H54 (cell line): ENCODE measurements at regions not wholly inside any gene's neighbourhood (a gene's known extent, or its start where the extent isn't known, plus 50 kb on each side); places are given as distances from the start of the nearest gene placed in this dataset.

Experiments
- DNase-seq: peaks from one replicate; pipeline ENCODE4 v3.0.0; 2011; ENCODE audit warnings: low spot score, mixed read lengths; ENCODE audit not compliant: insufficient read length
- FAIRE-seq: peaks from 3 replicates; lab custom pipeline; 2011; peaks lifted over from hg19 to GRCh38; lab: Jason Lieb, UNC
- POLR2A ChIP-seq: IDR thresholded peaks from 2 replicates; pipeline ENCODE4 v1.6.1; 2011; ENCODE audit warnings: low read depth, mild to moderate bottlenecking, low read length

GRCh38 chr2:217077831-217078407 lies 218.1 kb upstream of the TNP1 start:
- DNase-seq (no peak), FAIRE-seq (no peak)
- no peak for TF ChIP-seq POLR2A

- no peak for DNase-seq
- TF ChIP-seq POLR2A: no peak
- FAIRE-seq: no peak
Observed at GRCh38 chr2:217076657-217077232, 216.9 kb upstream of the TNP1 start.

GRCh38 chr2:217076058-217076435 lies 216.2 kb upstream of the TNP1 start:
- no peak for FAIRE-seq
- DNase-seq: no peak
- TF ChIP-seq POLR2A: no peak

GRCh38 chr2:217075268-217076057 lies 215.6 kb upstream of the TNP1 start:
- FAIRE-seq (no peak), DNase-seq (no peak)
- TF ChIP-seq POLR2A: no peak

GRCh38 chr2:217074576-217075255 lies 214.9 kb upstream of the TNP1 start:
- DNase-seq (no peak), FAIRE-seq (no peak)
- no peak for TF ChIP-seq POLR2A

GRCh38 chr2:217071416-217071815 lies 211.6 kb upstream of the TNP1 start:
- no peak for FAIRE-seq
- TF ChIP-seq POLR2A: no peak
- DNase-seq: no peak

GRCh38 chr2:217070611-217071010 lies 210.7 kb upstream of the TNP1 start:
- DNase-seq: no peak

GRCh38 chr2:217070043-217070430 lies 210.2 kb upstream of the TNP1 start:
- DNase-seq (no peak), FAIRE-seq (no peak)
- no peak for TF ChIP-seq POLR2A

More at GRCh38 chr2:217070611-217071010, 210.7 kb upstream of the TNP1 start:
- no peak for FAIRE-seq
- TF ChIP-seq POLR2A: no peak

GRCh38 chr2:217069263-217070042 lies 209.6 kb upstream of the TNP1 start:
- FAIRE-seq (no peak), DNase-seq (no peak)
- no peak for TF ChIP-seq POLR2A

GRCh38 chr2:217068677-217069250 lies 208.9 kb upstream of the TNP1 start:
- FAIRE-seq: no peak
- no peak for DNase-seq
- no peak for TF ChIP-seq POLR2A

- no peak for TF ChIP-seq POLR2A
- DNase-seq (no peak), FAIRE-seq (no peak)
Observed at GRCh38 chr2:217067787-217068186, 207.9 kb upstream of the TNP1 start.

GRCh38 chr2:217066510-217067270 lies 206.8 kb upstream of the TNP1 start:
- no peak for FAIRE-seq
- TF ChIP-seq POLR2A: no peak
- DNase-seq: no peak
